SH-SY5Y (cell line): ENCODE measurements at regions not wholly inside any gene's neighbourhood (a gene's known extent, or its start where the extent isn't known, plus 50 kb on each side); places are given as distances from the start of the nearest gene placed in this dataset.

Experiments
- GATA2 ChIP-seq: IDR thresholded peaks from 2 replicates; pipeline ENCODE4 v1.6.1; 2011; ENCODE audit warnings: mild to moderate bottlenecking, low read depth, low read length
- GATA3 ChIP-seq: IDR thresholded peaks from 2 replicates; pipeline ENCODE4 v1.6.1; 2011; ENCODE audit warnings: low read depth, mild to moderate bottlenecking, low read length, moderate library complexity

GRCh38 chr12:68453278-68453677 is 121.1 kb upstream of the MDM1 start:
- TF ChIP-seq GATA2 (no peak), GATA3 (no peak)
